Parathyroid adenoma (tissue), 2 donors: ENCODE measurements at regions not wholly inside any gene's neighbourhood (a gene's known extent, or its start where the extent isn't known, plus 50 kb on each side); places are given as distances from the start of the nearest gene placed in this dataset.

Source experiments
- H2AFZ ChIP-seq: fragments of 300-600 bp; sonication (generic); one replicate; pipeline ENCODE4 v1.7.0; 2017; ENCODE audit warnings: antibody characterized with exemption, mild to moderate bottlenecking
- H3K27ac ChIP-seq: fragments of 300-600 bp; sonication (generic); one replicate; pipeline ENCODE4 v1.7.0; 2017
- H3K27me3 ChIP-seq: fragments of 300-600 bp; sonication (generic); one replicate; pipeline ENCODE4 v1.7.0; 2017; ENCODE audit warnings: low read length; ENCODE audit not compliant: control insufficient read depth, insufficient read depth
- H3K36me3 ChIP-seq: fragments of 300-600 bp; sonication (generic); one replicate; pipeline ENCODE4 v1.7.0; 2017; ENCODE audit warnings: low read length; ENCODE audit not compliant: control insufficient read depth, insufficient read depth
- H3K4me1 ChIP-seq: fragments of 300-600 bp; sonication (generic); one replicate; pipeline ENCODE4 v1.7.0; 2017; ENCODE audit warnings: control low read depth
- H3K4me2 ChIP-seq: fragments of 300-600 bp; sonication (generic); one replicate; pipeline ENCODE4 v1.7.0; 2017; ENCODE audit warnings: low read length
- H3K4me3 ChIP-seq: fragments of 300-600 bp; sonication (generic); one replicate; pipeline ENCODE4 v1.7.0; 2017; ENCODE audit warnings: low read depth, low read length
- H3K79me2 ChIP-seq: fragments of 300-600 bp; sonication (generic); one replicate; pipeline ENCODE4 v1.7.0; 2017; ENCODE audit warnings: control low read depth
- H3K9ac ChIP-seq: fragments of 300-600 bp; sonication (generic); one replicate; pipeline ENCODE4 v1.7.0; 2017; ENCODE audit warnings: mild to moderate bottlenecking
- H3K9me3 ChIP-seq: fragments of 300-600 bp; sonication (generic); one replicate; pipeline ENCODE4 v1.7.0; 2017; ENCODE audit warnings: low read length; ENCODE audit not compliant: control insufficient read depth
- TF ChIP-seq, protein P1 (sequence below): fragments of 300-600 bp; sonication (generic); IDR thresholded peaks from one replicate; pipeline ENCODE4 v1.7.0; 2017; ENCODE audit warnings: antibody characterized with exemption, mild to moderate bottlenecking
- donor health status: primary hyperparathyroidism.

GRCh38 chr1:37410105-37410504 lies 64.3 kb upstream of the ZC3H12A start:
- no peaks in the 10 kb centered on the region for H3K79me2 ChIP-seq
- no peak overlapping the region for H3K9ac ChIP-seq
- no peak overlapping the region for H3K27ac ChIP-seq
- H3K36me3 ChIP-seq = no peaks in the 10 kb centered on the region
- H3K27me3 ChIP-seq = no peaks in the 10 kb centered on the region
- no peaks in the 10 kb centered on the region for H3K9me3 ChIP-seq
- no peak overlapping the region for H3K4me3 ChIP-seq
- no peak overlapping the region for H2AFZ ChIP-seq
- H3K4me1 ChIP-seq = no peaks in the 10 kb centered on the region
- TF ChIP-seq, protein P1, sequence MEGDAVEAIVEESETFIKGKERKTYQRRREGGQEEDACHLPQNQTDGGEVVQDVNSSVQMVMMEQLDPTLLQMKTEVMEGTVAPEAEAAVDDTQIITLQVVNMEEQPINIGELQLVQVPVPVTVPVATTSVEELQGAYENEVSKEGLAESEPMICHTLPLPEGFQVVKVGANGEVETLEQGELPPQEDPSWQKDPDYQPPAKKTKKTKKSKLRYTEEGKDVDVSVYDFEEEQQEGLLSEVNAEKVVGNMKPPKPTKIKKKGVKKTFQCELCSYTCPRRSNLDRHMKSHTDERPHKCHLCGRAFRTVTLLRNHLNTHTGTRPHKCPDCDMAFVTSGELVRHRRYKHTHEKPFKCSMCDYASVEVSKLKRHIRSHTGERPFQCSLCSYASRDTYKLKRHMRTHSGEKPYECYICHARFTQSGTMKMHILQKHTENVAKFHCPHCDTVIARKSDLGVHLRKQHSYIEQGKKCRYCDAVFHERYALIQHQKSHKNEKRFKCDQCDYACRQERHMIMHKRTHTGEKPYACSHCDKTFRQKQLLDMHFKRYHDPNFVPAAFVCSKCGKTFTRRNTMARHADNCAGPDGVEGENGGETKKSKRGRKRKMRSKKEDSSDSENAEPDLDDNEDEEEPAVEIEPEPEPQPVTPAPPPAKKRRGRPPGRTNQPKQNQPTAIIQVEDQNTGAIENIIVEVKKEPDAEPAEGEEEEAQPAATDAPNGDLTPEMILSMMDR = no peak
- H3K4me2 ChIP-seq = no peak overlapping the region

GRCh38 chr1:37410815-37411214 lies 63.6 kb upstream of the ZC3H12A start:
- Histone ChIP-seq H3K9me3 (no peaks in the 10 kb centered on the region), H3K36me3 (no peaks in the 10 kb centered on the region), H3K79me2 (no peaks in the 10 kb centered on the region), H3K27me3 (no peaks in the 10 kb centered on the region), H3K4me3 (no peak overlapping the region), H3K4me2 (no peak overlapping the region), H3K4me1 (no peaks in the 10 kb centered on the region), H2AFZ (no peak overlapping the region), H3K27ac (no peak overlapping the region), H3K9ac (no peak overlapping the region)
- TF ChIP-seq, protein P1 = no peak

- no peaks in the 10 kb centered on the region for H3K4me1 ChIP-seq
- H3K9me3 ChIP-seq = no peaks in the 10 kb centered on the region
- no peak overlapping the region for H2AFZ ChIP-seq
- H3K9ac ChIP-seq = no peak overlapping the region
- H3K4me3 ChIP-seq = no peak overlapping the region
- H3K27me3 ChIP-seq = no peaks in the 10 kb centered on the region
- H3K36me3 ChIP-seq = no peaks in the 10 kb centered on the region
- no peaks in the 10 kb centered on the region for H3K79me2 ChIP-seq
- TF ChIP-seq, protein P1 = no peak
- H3K27ac ChIP-seq = no peak overlapping the region
- H3K4me2 ChIP-seq = no peak overlapping the region
Observed at GRCh38 chr1:37415611-37416244, 58.7 kb upstream of the ZC3H12A start.

GRCh38 chr1:37420456-37420855 lies 53.9 kb upstream of the ZC3H12A start:
- Histone ChIP-seq H3K4me2 (no peak overlapping the region), H2AFZ (no peak overlapping the region), H3K79me2 (no peaks in the 10 kb centered on the region), H3K27ac (no peak overlapping the region), H3K4me3 (no peak overlapping the region), H3K27me3 (no peaks in the 10 kb centered on the region), H3K36me3 (no peaks in the 10 kb centered on the region), H3K9me3 (no peaks in the 10 kb centered on the region), H3K4me1 (no peaks in the 10 kb centered on the region), H3K9ac (no peak overlapping the region)
- TF ChIP-seq, protein P1 = no peak

GRCh38 chr1:37423810-37424209 lies 50.6 kb upstream of the ZC3H12A start:
- Histone ChIP-seq H3K36me3 (no peaks in the 10 kb centered on the region), H3K79me2 (no peaks in the 10 kb centered on the region), H3K4me3 (no peak overlapping the region), H3K4me1 (no peaks in the 10 kb centered on the region), H3K9ac (no peak overlapping the region), H3K27ac (no peak overlapping the region), H3K27me3 (no peaks in the 10 kb centered on the region), H3K4me2 (no peak overlapping the region), H3K9me3 (no peaks in the 10 kb centered on the region), H2AFZ (no peak overlapping the region)
- TF ChIP-seq, protein P1 = no peak
